Stimulated activated CD4-positive, alpha-beta T cell treated with anti-CD3 and anti-CD28 coated beads, TNF-alpha, amount 100 ng/mL, for 48 hours (primary cell): ENCODE measurements at regions not wholly inside any gene's neighbourhood (a gene's known extent, or its start where the extent isn't known, plus 50 kb on each side); places are given as distances from the start of the nearest gene placed in this dataset.

Experiments
- DNase-seq, 3 donors: peaks; one replicate each; pipeline ENCODE4 v3.0.0-alpha.2; 2020; ENCODE audit warnings: low read depth in 3 of 3

- no peak for DNase-seq
Measured at GRCh38 chr3:6180171-6180570, 680.7 kb upstream of the GRM7 start.

DNA sequence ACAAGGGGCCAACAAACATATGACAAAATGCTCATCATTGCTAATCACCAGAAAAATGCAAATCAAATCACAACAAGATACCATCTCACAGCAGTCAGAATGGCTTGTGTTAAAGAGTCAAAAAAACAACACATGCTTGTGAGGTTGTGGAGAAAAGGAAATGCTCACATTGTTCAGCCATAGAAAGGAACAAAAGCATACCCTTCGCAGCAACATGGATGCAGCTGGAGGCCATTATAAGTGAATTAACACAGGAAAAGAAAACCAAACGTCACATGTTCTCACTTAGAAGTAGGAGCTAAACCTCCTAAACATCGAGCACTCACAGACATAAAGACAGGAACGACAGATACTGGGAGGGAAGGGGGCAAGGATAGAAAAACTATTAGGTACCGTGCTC, 678.4 kb upstream of the GRM7 start:
- no peak for DNase-seq

DNA sequence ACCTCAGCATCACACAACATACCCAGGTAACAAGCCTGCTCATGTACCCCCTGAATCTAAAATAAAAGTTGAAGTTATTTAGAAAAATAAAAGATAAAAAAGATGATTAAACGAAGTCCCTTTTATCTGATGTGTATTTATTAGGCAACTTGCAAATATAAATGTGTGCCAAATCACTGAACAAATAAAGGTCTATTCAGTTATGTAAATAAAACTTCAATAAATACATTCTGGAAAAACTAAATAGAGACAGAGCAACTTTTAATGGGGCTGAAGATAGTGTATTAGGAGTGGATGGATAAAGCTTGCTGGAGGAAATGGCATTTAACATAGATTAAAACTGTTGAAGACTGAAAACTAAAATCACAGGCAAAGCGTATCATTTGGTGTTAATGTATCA, 678.0 kb upstream of the GRM7 start:
- no peak for DNase-seq

- DNase-seq, result no peak
Measured at GRCh38 chr3:6189384-6189783, 671.5 kb upstream of the GRM7 start.

DNA sequence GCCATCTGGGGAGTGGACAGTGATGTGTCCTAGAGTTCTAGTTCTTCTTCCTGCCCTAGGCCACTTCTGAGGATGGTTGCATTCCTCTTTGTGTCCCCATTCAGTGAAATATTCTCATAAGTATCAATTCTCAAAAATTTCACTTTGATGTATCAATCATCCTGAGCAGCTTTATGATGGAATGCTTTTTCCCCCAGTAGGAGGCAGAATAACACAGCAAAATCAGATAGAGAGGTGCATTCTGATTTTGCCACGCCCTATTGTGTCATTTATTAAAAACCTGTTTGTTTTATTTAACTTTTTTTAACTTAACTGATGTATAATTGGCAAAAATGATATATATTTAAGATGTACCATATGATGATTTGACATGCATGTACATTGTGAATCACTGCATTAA, 656.0 kb upstream of the GRM7 start:
- DNase-seq, result no peak

DNA sequence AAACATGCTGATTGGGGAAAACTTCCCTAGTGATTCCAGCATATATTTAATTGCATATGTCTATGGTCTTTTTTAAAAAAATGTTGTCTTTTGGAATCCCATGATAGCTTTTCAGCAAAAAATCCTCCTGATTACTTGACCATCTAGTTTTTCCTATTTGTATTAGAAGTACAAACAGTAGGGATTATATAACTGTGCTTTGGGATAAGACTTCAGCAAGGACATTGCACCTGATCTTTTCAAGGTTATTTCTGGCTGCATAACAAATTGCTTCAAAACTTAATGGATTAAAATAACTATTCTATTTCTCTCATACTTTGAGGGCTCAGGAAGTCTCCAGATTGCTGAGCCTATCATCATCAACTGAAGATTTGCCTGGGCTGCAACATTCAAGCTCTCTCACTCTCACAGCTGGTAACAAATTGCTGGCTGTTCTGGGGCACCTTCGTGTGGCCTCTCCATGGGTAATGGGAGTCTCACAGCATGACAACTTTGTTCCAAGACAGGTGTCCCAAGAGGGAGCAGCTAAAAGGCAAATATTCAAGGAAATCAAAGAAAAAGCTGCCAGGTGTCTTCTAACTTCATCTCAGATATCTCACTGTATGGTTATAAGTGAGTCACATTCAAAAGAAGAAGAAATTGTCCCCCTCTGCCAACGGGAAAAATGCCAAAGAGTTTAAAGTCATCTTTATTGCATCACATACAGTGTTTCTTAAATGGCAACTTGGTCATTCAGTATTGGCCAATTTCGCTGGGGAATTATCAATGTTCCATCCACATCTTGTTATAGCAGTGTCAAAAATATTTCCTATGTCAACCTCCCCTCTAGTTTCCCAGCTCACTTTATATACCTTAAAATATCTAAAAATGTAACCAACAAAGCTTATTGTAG, 644.5 kb upstream of the GRM7 start:
- no peak for DNase-seq

DNA sequence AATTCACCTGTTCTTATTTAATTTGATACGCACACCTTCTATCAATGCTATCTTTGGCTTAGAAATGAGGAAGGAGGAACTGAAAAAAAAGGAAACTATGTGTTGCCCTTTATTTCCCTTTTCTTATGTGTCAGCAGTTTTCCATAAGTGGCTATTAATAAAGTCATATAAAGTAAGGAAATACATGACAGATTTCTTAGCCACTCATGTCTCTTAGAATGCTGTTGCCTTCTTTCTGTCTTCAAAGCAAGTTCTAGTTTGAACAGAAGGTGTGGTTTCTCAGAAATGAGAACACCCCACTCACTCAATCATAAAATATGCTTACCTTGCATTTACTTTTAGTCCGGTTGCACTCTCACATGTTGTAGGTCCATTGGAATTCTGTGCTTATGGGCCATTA, 640.5 kb upstream of the GRM7 start:
- DNase-seq, result no peak

DNA sequence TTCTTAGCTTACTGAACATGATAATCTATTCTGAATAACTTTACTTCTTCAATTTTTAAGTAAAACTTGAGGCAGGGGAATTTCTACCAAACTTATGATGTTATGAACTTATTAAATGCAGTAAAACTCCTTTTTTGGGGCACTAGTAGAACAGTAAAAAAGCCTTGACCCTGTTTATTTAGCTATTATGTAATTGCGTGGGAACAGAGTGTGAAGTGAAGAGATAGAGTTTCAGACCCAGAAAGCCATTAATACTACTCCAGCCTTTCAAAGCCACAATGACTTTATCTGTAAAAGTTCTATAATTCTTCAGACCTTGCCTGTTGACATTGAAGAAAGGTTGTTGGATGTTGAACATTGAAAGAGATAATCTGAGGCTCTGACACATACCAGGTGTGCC, 638.8 kb upstream of the GRM7 start:
- DNase-seq, result no peak

- DNase-seq, result no peak
Measured at GRCh38 chr3:6223572-6223971, 637.3 kb upstream of the GRM7 start.

GRCh38 chr3:6228958-6229683, 631.8 kb upstream of the GRM7 start:
- DNase-seq, result no peak

- no peak for DNase-seq
Measured at GRCh38 chr3:6229778-6230410, 631.0 kb upstream of the GRM7 start.

DNA sequence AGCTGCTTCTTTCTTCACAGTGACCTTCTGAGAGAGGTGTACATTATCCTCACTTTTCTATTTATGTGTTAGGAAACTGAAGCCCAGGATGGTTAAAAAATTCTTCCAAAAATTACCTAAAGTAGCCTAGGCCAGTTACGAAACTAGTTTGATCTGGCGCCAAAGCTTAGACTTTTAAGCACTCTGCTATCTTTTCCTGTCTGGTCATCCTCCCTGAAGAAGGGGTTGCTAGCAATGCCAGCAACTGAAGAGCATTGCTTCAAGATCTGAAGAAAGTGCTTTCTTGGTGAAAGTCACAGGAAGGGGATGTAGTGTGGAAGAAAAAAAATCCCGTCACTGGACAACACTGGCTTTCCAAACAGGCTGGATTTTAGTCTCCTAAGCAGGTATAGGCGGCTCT, 618.8 kb upstream of the GRM7 start:
- no peak for DNase-seq

GRCh38 chr3:6248528-6248927, 612.4 kb upstream of the GRM7 start:
- DNase-seq, result no peak

DNA sequence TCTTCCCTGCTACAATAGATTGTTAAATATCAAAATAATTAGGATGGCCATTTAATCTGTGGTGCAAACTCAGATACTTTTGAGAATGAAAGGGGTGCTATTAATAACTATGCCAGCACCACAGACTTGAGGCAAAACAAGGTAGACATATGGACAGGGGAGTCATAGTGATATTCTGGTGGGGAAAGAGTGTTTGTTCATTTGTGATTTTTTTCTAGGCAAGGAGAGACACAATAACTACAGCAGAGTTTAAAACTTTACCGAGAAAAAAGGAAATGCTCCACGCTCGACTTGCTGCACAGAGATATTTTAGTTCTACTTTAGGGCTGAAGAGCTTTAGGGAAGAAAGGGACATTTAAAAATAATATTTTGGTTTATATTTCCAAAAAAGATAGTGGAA, 611.2 kb upstream of the GRM7 start:
- no peak for DNase-seq

- no peak for DNase-seq
Measured at GRCh38 chr3:6250167-6250566, 610.7 kb upstream of the GRM7 start.

DNA sequence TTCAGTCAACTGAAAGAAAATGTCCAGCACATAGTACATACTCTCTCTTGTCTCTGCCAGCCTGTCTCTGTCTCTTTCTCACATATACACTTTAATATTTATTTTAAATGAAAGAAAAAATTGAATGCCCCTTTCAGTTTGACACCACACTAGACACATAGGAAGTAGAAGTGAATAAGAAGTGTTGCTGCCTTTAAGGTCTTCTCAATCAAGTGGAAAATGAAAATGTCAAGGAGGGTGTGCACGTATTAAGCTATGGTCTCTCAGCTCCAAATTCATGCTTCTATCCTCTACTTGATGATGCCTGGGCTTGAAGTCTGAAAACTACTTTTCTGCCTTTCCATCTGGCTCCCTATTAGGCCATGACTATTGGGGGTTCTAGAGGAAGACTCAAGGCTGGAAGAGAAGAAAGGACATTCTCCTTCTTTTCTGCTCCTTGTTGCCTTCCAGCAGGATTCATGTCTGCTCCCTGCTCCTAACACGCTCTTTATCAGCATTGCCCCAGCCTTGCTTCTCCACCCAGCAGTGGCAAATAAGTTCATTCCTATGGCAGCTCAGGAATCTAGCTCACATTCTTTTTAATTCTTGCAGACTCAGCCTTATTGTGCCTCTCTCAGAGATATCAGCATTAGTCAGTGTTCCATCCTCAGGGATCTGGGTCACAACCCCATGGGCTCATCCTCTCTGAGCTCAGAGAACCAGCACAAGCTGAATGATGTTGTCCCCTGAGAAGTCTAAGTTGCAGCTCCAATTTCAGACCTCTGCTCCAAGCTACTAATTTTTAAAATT, 609.1 kb upstream of the GRM7 start:
- no peak for DNase-seq

DNA sequence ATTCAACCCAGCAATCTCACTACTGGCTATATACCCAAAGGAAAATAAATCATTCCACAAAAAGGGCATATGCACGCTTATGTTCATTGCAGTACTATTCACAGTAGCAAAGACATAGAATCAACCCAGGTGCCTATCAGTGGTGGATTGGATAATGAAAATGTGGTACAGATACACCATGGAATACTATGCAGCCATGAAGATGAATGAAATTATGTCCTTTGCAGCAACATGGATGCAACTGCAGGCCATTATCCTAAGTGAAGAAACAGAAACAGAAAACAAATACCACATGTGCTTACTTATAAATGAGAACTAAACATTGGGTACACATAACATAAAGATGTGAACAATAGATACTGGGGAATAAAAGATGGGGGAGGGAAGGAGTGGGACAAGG, 606.4 kb upstream of the GRM7 start:
- no peak for DNase-seq

GRCh38 chr3:6255229-6255628, 605.7 kb upstream of the GRM7 start:
- DNase-seq, result no peak

GRCh38 chr3:6260551-6261191, 600.2 kb upstream of the GRM7 start:
- no peak for DNase-seq

DNA sequence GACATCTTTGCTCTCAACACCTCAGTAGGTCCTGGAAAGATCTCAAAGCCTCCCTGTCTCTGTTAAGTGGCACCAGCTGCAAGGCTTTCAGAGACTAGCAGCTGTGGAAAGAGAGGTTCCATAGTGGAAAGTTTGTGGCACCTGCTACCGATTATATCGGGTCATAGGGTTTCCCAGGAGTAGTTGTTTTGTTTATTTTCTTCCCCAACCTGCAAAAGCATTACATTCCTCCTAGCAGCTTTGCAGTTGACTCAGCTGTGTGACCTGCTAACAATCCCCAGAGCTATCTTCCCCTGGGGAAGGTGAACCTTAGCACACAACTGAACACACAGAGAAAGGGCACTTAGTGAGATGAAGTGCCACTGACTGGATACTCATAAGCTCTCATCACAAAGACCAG, 598.9 kb upstream of the GRM7 start:
- DNase-seq, result no peak

GRCh38 chr3:6264036-6264435, 596.9 kb upstream of the GRM7 start:
- DNase-seq, result no peak

DNA sequence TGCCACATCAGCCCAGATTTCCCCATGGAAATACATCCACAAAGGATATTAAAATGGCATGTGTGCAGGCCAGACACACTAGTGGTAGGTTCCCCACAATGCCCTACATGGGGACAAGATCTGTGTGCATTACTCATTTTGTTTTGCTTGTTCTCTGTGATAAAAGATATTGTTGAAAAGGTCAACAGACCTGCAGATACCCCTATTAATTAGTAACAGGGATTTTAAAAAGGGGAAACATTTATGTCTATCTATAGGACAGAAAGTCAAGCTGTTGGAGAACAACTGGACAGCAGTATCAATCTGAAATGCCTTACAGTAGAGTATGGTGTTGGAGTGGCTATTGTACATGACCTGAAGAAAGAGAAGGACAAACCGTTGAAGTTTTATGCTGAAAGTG, 596.0 kb upstream of the GRM7 start:
- DNase-seq, result no peak
